ENCODE measurements at regions not wholly inside any gene's neighbourhood (a gene's known extent, or its start where the extent isn't known, plus 50 kb on each side); places are given as distances from the start of the nearest gene placed in this dataset.

- H3K36me3 ChIP-seq (ENCODE audit: control insufficient read depth in 4 of 4, insufficient read depth in 3 of 4, low read depth in 1 of 4, low read length in 3 of 4): no peaks in the 10 kb centered on the region
- H3K4me1 ChIP-seq (ENCODE audit: control insufficient read depth in 4 of 4, insufficient read depth in 4 of 4, low read length in 3 of 4): no peaks in the 10 kb centered on the region
- H3K9ac ChIP-seq (ENCODE audit: low read depth in 1 of 2, low read length in 2 of 2): no peak overlapping the region
- no peak overlapping the region for H3K4me3 ChIP-seq (ENCODE audit: low read depth in 1 of 3, low read length in 3 of 3)
- WGBS: 20% methylated on average over 2 of the region's 2 CpGs
- TF ChIP-seq, protein P1, sequence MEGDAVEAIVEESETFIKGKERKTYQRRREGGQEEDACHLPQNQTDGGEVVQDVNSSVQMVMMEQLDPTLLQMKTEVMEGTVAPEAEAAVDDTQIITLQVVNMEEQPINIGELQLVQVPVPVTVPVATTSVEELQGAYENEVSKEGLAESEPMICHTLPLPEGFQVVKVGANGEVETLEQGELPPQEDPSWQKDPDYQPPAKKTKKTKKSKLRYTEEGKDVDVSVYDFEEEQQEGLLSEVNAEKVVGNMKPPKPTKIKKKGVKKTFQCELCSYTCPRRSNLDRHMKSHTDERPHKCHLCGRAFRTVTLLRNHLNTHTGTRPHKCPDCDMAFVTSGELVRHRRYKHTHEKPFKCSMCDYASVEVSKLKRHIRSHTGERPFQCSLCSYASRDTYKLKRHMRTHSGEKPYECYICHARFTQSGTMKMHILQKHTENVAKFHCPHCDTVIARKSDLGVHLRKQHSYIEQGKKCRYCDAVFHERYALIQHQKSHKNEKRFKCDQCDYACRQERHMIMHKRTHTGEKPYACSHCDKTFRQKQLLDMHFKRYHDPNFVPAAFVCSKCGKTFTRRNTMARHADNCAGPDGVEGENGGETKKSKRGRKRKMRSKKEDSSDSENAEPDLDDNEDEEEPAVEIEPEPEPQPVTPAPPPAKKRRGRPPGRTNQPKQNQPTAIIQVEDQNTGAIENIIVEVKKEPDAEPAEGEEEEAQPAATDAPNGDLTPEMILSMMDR (IDR thresholded peaks at IDR 0.05; ENCODE audit: low read depth, low read length, missing input control): no peak
- no peak for TF ChIP-seq NR2F2 (IDR thresholded peaks at IDR 0.05)
- no peak for TF ChIP-seq HNF4G (IDR thresholded peaks at IDR 0.05)
- no peak for TF ChIP-seq HNF4A (conservative IDR thresholded peaks at IDR 0.05)
- TF ChIP-seq YY1 (IDR thresholded peaks at IDR 0.05): no peak
- TF ChIP-seq RAD21 (IDR thresholded peaks at IDR 0.05): no peak
- TF ChIP-seq, protein P2, sequence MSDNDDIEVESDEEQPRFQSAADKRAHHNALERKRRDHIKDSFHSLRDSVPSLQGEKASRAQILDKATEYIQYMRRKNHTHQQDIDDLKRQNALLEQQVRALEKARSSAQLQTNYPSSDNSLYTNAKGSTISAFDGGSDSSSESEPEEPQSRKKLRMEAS (IDR thresholded peaks at IDR 0.05): no peak
- no peak for TF ChIP-seq TAF1 (conservative IDR thresholded peaks at IDR 0.05)
- no peak for TF ChIP-seq ZBTB33 (IDR thresholded peaks at IDR 0.05)
- TF ChIP-seq RXRA (IDR thresholded peaks at IDR 0.05): no peak
- no peak for TF ChIP-seq FOXA1 (IDR thresholded peaks at IDR 0.05)
- TF ChIP-seq SP1 (IDR thresholded peaks at IDR 0.05): no peak
- H3K27me3 ChIP-seq (ENCODE audit: control insufficient read depth in 4 of 4, insufficient read depth in 4 of 4, low read length in 3 of 4): peaks cover 0 to 2% (median 0%) of the 10 kb centered on the region in 4 donors
- no peaks in the 10 kb centered on the region for H3K9me3 ChIP-seq (ENCODE audit: control insufficient read depth in 4 of 4, low read length in 3 of 4)
- no peak overlapping the region for H3K27ac ChIP-seq (ENCODE audit: low read depth in 1 of 2, low read length in 2 of 2)
- DNase-seq (ENCODE audit: low spot score): no peak
Observed at GRCh38 chr3:7929319-7929889, 572.2 kb upstream of the LMCD1 start.

DNA sequence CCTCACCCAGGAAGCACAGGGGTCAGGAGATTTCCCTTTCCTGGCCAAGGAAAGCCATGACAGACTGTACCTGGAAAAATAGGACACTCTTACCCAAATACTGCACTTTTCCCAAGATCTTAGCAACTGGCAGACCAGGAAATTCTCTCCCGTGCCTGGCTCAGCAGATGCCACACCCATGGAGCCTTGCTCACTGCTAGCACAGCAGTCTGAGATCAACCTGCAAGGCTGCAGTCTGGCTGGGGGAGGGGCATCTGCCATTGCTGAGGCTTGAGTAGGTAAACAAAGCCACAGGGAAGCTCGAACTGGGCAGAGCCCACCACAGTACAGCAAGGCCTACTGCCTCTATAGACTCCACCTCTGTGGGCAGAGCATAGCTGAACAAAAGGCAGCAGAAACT is 567.3 kb upstream of the LMCD1 start:
- Histone ChIP-seq H3K4me3 (ENCODE audit: low read depth in 1 of 3, low read length in 3 of 3) (no peak overlapping the region), H3K4me1 (ENCODE audit: control insufficient read depth in 4 of 4, insufficient read depth in 4 of 4, low read length in 3 of 4) (no peaks in the 10 kb centered on the region), H3K9me3 (ENCODE audit: control insufficient read depth in 4 of 4, low read length in 3 of 4) (no peaks in the 10 kb centered on the region), H3K27ac (ENCODE audit: low read depth in 1 of 2, low read length in 2 of 2) (no peak overlapping the region), H3K36me3 (ENCODE audit: control insufficient read depth in 4 of 4, insufficient read depth in 3 of 4, low read depth in 1 of 4, low read length in 3 of 4) (no peaks in the 10 kb centered on the region), H3K27me3 (ENCODE audit: control insufficient read depth in 4 of 4, insufficient read depth in 4 of 4, low read length in 3 of 4) (no peaks in the 10 kb centered on the region), H3K9ac (ENCODE audit: low read depth in 1 of 2, low read length in 2 of 2) (no peak overlapping the region)
- no peak for DNase-seq (ENCODE audit: low spot score)
- 59% methylated on average over 2 of the region's 2 CpGs for WGBS
- TF ChIP-seq, protein P1 (IDR thresholded peaks at IDR 0.05; ENCODE audit: low read depth, low read length, missing input control): no peak
- TF ChIP-seq, protein P3, sequence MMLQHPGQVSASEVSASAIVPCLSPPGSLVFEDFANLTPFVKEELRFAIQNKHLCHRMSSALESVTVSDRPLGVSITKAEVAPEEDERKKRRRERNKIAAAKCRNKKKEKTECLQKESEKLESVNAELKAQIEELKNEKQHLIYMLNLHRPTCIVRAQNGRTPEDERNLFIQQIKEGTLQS (IDR thresholded peaks at IDR 0.05): no peak
- no peak for TF ChIP-seq TAF1 (conservative IDR thresholded peaks at IDR 0.05)
- TF ChIP-seq FOXA1 (IDR thresholded peaks at IDR 0.05): no peak
- TF ChIP-seq SP1 (IDR thresholded peaks at IDR 0.05): no peak
- no peak for TF ChIP-seq NR2F2 (IDR thresholded peaks at IDR 0.05)
- TF ChIP-seq HNF4G (IDR thresholded peaks at IDR 0.05): no peak
- TF ChIP-seq EGR1 (IDR thresholded peaks at IDR 0.05; ENCODE audit: low read depth in 2 of 2): no peak
- no peak for TF ChIP-seq JUND (IDR thresholded peaks at IDR 0.05)
- TF ChIP-seq HNF4A (conservative IDR thresholded peaks at IDR 0.05): no peak
- no peak for TF ChIP-seq YY1 (IDR thresholded peaks at IDR 0.05)
- TF ChIP-seq GABPA (IDR thresholded peaks at IDR 0.05 in 1 of 2, conservative IDR thresholded peaks at IDR 0.05 in 1 of 2): no peak
- TF ChIP-seq ZBTB33 (IDR thresholded peaks at IDR 0.05): no peak
- TF ChIP-seq FOXA2 (IDR thresholded peaks at IDR 0.05): no peak
- TF ChIP-seq RXRA (IDR thresholded peaks at IDR 0.05): no peak
- TF ChIP-seq, protein P2 (IDR thresholded peaks at IDR 0.05): no peak
- TF ChIP-seq, protein P4, sequence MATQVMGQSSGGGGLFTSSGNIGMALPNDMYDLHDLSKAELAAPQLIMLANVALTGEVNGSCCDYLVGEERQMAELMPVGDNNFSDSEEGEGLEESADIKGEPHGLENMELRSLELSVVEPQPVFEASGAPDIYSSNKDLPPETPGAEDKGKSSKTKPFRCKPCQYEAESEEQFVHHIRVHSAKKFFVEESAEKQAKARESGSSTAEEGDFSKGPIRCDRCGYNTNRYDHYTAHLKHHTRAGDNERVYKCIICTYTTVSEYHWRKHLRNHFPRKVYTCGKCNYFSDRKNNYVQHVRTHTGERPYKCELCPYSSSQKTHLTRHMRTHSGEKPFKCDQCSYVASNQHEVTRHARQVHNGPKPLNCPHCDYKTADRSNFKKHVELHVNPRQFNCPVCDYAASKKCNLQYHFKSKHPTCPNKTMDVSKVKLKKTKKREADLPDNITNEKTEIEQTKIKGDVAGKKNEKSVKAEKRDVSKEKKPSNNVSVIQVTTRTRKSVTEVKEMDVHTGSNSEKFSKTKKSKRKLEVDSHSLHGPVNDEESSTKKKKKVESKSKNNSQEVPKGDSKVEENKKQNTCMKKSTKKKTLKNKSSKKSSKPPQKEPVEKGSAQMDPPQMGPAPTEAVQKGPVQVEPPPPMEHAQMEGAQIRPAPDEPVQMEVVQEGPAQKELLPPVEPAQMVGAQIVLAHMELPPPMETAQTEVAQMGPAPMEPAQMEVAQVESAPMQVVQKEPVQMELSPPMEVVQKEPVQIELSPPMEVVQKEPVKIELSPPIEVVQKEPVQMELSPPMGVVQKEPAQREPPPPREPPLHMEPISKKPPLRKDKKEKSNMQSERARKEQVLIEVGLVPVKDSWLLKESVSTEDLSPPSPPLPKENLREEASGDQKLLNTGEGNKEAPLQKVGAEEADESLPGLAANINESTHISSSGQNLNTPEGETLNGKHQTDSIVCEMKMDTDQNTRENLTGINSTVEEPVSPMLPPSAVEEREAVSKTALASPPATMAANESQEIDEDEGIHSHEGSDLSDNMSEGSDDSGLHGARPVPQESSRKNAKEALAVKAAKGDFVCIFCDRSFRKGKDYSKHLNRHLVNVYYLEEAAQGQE (IDR thresholded peaks at IDR 0.05): no peak
- TF ChIP-seq RAD21 (IDR thresholded peaks at IDR 0.05): no peak
